ENCODE measurements at regions not wholly inside any gene's neighbourhood (a gene's known extent, or its start where the extent isn't known, plus 50 kb on each side); places are given as distances from the start of the nearest gene placed in this dataset.

- no peak for DNase-seq
Measured at GRCh38 chr5:89280103-89281037, 397.4 kb upstream of the MEF2C start.

DNA sequence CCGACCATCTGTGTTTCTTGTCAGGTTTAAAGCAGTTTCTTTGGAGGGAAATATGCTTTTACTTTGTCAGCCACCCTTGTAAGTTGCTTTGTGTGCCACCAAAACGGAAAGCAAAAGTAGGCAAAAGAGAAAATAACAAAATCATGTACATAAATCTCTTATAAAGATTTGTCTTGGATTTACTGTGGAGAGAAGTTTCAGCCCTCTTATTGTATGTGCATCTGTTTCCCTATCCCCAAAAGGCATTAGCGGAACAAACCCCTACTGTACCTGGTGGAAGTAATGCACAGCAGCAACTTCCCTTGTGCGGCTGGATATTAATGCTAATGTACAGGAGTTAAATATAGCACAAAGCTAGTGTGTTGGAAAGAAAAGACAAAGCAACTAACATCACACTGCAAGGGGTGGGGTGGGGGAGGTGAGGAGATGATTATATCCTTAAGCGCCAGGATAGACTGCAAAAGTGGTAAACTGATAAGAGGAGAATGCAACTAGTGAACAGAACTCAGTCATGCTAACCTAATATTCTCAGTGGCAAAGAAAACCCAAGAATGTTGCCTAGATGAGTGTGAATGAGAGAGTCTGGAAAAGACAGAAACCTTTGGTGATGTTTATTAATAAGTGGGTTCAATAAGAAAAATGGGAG lies 396.5 kb upstream of the MEF2C start:
- DNase-seq = no peak

- no peak for DNase-seq
Measured at GRCh38 chr5:89277816-89278215, 394.8 kb upstream of the MEF2C start.

DNA sequence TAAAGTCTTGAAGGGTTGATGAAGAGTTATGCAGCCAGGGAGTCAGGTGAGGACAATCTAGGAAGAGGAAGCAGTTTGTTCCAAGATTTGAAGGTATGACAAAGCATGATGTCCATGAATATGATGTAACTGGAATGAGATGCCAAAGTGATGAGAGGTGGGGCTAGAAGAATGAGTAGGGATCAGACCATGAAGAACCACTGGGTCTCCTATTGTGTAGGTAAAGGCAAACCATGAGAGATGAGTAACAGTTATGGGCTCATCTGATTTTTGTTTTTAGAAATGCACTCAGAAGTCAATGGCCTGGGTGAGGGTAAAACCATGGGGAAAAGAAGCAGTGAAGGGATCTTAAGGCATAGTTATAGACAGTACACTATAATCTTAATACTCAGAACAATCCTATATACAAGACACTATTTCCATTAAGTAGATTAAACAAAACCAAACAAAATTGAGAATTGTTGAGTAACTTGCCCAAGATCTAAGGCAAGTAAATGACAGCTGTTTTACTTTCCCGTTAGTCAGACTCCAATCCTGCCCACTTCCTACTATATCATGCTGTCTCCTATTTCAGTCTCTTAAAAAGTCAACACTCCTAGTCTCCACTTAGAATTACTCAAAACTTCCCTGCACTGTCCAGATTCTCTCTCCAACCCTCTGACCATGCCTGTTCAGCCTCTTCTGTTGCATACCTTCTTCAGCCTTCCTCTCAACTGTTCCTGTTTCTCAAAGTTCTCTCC lies 393.8 kb upstream of the MEF2C start:
- DNase-seq = no peak

DNA sequence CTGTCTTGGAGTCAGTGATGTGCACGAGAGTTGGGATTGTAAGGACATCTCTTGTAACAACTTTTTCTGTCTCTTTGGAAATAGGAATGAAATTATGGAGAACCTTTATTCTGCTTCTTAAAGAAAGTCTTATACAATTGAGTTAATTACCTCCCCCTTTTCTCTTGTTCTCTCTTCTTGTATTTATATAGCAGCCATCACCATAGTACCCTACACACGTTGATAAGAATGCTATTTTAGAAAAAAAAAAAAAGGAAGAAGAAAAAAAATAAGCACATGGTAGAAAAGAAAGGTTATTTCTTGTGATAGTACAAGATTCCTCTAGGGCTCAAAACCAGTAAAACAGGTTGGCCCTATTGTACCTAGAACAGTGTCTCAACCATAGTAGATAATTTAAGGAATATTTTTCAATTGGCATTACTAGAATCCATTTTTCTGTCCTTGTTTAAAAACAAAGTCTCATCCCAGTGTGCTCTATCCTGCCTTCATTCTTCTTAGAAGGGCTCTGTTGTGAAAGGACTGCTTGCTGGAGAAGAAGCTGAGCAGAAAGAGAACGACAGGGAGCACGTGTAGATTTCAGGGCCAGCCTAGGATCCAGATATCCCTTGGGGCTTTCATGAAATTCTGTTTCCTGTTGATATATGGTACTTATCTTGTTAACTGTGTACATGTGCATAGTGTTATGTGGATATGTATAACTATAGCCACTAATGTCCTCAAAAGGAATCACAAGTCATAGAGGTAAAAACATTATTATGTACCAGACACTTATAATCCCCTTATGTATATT lies 392.3 kb upstream of the MEF2C start:
- DNase-seq = no peak

- DNase-seq = no peak
Measured at GRCh38 chr5:89273289-89273688, 390.3 kb upstream of the MEF2C start.

DNA sequence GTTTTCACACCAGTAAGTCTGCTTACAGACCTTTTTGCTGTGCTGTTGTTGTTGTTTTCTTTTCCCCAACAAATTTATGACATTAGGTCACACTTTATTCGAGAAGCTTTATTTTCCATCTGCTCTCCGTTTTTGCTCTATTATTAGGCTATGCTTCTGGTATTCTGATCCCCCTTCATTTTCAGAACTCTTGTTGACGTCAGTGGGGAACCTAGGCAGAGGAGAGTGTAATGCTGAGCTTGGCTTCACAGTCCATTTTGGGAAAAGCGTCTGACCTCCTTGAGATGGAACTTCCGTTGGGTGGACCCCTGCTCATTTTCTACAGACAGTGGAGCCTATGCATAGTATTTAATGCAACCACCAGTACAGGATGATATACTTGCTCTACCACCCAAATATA lies 387.9 kb upstream of the MEF2C start:
- DNase-seq = no peak

DNA sequence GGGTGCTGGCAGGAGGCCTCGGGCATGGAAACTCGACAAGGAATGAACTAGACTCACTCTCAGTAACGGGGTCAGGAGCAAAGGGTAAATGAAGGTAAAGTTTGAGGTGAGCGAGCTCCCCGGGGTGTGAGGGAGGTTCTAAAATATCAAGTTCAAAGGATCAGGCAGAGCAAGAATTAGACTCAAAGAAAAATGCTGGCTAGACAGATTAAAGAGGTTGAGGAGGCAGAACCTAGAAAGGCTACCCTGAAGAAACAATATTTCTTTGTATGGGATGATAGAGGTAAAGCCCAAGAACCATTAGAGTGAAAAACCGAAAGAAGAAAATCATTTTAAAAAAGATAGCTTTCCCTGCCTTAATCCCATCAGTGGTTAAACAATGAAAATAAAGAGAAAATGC lies 386.7 kb upstream of the MEF2C start:
- DNase-seq = no peak

GRCh38 chr5:89268460-89268859 lies 385.5 kb upstream of the MEF2C start:
- DNase-seq = peak; percentile 21 to 36

GRCh38 chr5:89267788-89268187 lies 384.8 kb upstream of the MEF2C start:
- peak in 1 of 2 donors; percentile 28 for DNase-seq

- DNase-seq = no peak
Measured at GRCh38 chr5:89265511-89266179, 382.7 kb upstream of the MEF2C start.

- DNase-seq = no peak
Measured at GRCh38 chr5:89263846-89264245, 380.9 kb upstream of the MEF2C start.

DNA sequence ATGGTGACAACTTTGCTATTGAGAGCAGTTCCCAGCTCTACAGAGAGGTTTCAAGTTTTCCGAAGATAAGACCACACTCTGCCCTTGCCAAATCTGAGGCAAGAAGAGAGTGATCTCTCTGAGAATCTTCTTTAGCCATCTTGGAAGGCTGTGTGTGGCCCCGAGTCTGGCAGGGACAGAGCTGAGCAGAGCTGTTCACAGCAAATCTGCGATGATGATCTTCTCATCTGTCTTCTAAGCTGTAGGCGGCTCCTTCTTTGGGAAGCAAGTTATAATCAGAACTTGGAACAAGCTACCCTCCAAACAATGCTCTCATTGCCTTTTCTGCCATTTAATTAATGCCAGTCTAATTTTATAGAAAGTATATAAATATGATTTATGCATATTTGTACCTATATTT lies 379.0 kb upstream of the MEF2C start:
- DNase-seq = no peak

DNA sequence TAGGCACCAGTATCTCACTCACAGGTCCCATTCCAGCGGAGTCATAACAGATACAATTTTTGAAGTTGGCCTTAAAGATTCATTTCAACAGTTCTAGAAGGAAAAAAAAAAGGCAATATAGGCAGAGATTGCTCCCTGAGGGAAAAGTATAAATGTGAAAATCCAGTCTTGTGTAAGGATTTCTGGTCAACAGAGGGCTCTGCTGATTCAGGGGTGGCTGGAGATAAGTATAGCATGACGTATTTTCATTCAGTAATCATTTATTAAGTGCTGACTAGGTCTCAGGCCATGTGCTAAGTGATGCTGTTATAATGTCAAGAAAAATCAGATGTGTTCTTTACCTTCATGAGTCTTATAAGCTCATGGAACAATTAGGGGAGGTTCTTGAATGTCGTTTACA lies 377.3 kb upstream of the MEF2C start:
- DNase-seq = peak in 1 of 2 donors; percentile 22

DNA sequence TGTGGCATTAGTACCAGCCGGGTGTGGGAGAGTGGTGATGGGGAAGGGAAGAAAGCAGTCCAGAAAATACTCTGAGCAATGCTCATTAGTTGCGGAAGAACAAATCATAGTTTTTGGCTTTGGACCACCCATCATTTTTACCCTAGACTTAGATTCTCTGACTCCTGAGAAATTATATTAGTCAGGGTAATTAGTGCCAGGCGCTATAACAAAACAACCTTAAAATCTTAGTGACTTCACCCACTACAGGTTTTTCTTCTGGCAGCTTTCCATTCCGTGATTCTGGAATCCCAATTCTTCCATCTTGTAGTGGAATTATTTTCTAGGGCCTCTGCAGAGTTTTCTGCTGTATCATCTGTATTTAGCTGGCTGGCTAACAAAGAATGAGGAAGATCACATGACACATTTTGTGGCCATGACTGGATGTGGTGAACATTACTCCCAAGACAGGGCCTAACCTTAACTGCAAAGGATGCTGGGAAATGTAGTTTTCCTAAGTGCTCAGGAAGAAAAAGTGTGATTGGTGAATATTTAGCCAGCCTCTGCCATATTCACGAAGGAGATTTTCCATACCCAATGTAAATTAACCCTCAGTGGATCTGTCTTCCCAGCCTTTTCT lies 373.0 kb upstream of the MEF2C start:
- DNase-seq = peak; percentile 10 to 34

DNA sequence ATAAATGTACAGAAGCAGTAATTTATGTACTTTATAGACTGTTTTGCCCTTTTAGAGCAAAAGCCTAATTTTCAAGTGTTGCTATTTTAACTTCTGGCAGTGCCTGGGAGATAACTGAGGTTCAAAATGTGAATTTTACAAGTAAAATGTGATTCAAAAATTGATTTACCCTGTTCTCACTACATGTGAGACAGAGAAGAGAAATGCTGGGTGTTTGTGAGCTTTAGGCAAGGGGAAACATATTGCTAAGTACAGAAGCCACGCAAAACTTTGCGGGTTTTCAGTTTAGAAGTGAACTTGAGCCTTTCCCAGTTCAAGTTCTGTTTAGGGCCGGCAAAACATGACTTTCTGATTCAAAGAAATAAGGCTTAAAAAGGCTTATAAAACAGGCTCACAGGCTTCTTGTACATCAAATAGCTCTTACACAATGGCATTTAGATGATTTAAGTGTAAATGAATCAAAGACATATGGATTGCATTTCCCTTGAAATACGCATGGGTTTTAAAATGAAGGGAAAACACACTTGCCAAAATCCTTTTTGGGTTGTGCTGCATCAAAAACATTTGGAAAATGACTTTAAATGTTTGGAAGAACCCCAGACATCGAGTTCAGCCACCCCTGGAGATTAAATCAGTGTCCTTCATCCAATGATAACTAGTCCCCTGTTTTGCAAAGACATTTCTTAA lies 370.8 kb upstream of the MEF2C start:
- no peak for DNase-seq

DNA sequence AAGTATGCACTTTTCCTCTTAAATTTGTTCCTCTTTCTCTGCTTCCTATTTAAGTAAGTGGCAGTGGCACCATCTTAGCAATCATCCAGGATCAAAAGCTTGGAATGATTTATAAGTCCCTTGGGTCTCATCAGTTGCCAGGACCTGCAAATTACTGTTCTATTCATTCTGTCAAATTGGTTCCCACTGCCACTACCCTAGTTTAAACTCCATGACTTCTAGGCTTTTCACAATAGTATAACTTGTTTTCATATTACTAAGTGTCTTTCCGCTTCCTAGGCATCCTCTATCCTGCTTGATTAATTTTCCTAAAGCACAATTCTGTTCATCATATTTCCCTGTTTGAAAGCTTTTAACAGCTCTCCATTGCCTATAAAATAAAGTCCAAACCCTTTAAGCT lies 363.9 kb upstream of the MEF2C start:
- DNase-seq = no peak

DNA sequence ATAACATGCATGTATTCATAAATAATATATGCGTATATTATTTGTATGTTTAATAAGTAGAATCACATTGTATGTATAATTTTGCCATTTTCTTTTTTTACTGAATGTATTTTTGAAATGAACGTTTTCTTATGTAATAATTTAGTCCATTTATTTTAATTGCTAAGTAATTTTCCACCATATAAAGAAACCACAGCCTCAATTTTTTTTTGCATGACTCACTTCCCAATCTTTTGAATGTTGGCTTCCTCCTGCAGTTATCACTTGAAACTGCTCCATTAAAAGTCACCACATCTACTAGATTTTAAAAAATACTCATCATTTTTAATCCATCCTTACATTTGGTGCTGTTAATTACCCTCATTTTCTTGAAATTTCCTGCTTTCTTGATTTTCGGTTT lies 363.3 kb upstream of the MEF2C start:
- no peak for DNase-seq

DNA sequence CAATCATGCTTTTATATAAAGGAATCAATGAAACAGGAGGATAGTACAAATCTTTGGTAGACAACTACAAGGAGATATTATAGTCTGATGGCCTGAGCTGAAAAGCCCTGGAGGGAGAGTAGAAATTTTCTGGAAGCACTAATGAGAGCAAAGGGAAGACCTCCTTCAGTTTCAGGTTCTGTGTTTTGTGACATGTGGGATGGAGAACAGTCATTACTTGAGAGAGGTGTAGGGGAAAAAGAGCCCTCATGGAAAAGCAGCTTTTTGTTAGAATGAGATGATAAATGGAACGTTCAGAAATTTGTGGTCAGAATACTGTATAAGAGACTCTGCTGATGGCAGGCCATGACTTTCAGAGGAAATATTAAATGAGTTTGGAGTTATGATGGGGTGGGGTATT lies 360.6 kb upstream of the MEF2C start:
- DNase-seq = no peak

- no peak for DNase-seq
Measured at GRCh38 chr5:89241186-89241585, 358.2 kb upstream of the MEF2C start.

GRCh38 chr5:89236900-89237299 lies 353.9 kb upstream of the MEF2C start:
- DNase-seq = no peak
